ENCODE measurements at regions not wholly inside any gene's neighbourhood (a gene's known extent, or its start where the extent isn't known, plus 50 kb on each side); places are given as distances from the start of the nearest gene placed in this dataset.

DNA sequence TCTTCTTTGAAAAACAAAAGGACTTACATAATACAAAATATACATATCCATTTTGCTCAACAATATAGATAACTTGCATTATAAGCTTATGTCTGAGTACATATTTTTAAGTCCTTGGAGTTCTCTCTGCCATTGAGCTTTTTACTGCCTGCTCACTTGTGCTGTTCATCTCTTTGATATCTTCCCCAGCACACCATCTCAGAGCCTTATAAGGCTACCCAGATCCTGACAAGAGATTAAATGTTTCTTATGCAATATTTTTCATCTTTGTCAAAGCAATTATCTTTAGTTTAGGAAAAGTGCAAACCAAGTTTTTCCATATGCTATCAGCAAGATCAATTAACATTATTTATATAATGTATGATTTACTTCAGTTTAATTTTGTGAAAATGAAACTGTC lies 60.7 kb upstream of the ITGA1 start:
- TF ChIP-seq, protein P1, sequence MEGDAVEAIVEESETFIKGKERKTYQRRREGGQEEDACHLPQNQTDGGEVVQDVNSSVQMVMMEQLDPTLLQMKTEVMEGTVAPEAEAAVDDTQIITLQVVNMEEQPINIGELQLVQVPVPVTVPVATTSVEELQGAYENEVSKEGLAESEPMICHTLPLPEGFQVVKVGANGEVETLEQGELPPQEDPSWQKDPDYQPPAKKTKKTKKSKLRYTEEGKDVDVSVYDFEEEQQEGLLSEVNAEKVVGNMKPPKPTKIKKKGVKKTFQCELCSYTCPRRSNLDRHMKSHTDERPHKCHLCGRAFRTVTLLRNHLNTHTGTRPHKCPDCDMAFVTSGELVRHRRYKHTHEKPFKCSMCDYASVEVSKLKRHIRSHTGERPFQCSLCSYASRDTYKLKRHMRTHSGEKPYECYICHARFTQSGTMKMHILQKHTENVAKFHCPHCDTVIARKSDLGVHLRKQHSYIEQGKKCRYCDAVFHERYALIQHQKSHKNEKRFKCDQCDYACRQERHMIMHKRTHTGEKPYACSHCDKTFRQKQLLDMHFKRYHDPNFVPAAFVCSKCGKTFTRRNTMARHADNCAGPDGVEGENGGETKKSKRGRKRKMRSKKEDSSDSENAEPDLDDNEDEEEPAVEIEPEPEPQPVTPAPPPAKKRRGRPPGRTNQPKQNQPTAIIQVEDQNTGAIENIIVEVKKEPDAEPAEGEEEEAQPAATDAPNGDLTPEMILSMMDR (IDR thresholded peaks at IDR 0.05): no peak
- TF ChIP-seq POLR2A (IDR thresholded peaks at IDR 0.05) (no peak), POLR2AphosphoS5 (IDR thresholded peaks at IDR 0.05) (no peak)

All from prostate gland (tissue), 2 donors.